ENCODE measurements at regions not wholly inside any gene's neighbourhood (a gene's known extent, or its start where the extent isn't known, plus 50 kb on each side); places are given as distances from the start of the nearest gene placed in this dataset.

GRCh38 chr4:123168812-123169211, 227.8 kb upstream of the SPRY1 start (continued):
- TF ChIP-seq ZNF592 (IDR thresholded peaks at IDR 0.05): no peak
- no peak for TF ChIP-seq RUNX3 (IDR thresholded peaks at IDR 0.05; ENCODE audit: low read length)
- TF ChIP-seq, protein P1, sequence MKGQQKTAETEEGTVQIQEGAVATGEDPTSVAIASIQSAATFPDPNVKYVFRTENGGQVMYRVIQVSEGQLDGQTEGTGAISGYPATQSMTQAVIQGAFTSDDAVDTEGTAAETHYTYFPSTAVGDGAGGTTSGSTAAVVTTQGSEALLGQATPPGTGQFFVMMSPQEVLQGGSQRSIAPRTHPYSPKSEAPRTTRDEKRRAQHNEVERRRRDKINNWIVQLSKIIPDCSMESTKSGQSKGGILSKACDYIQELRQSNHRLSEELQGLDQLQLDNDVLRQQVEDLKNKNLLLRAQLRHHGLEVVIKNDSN (IDR thresholded peaks at IDR 0.05; ENCODE audit: borderline replicate concordance, extremely low read length, insufficient read depth, low read depth, low read length): no peak
- no peak for TF ChIP-seq SMAD1 (IDR thresholded peaks at IDR 0.05; ENCODE audit: low read depth, partially characterized antibody)

DNA sequence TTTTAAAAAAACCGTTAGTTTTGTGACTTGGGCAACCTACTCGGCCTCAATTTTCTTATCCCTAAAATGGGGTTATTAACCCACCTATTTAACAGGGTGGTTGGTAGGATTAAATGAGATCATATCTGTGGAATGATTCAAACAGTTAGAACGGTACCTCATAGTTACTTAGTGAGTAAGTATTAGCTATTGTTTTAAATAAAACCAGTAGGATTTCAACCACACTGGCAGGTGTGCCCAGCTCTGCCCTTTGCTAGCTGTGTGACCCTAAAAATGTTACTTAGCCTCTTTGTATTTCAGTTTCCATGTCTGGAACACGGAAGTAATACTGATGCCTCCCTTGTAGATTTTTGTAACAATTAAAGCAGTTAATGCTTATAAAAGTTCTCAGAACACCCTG, 225.8 kb upstream of the SPRY1 start:
- ChIA-PET RAD21 (ENCODE audit: unreplicated experiment) (interaction anchor here (1.2 kb wide), 1 partner anchor 11 kb away, joined by 3 read pairs; no protein-coding TSS in a partner anchor), POLR2A (no interaction called here), CTCF (interaction anchor here (1.1 to 1.3 kb wide), 2 partner anchors 8 to 17 kb away, joined by 3 read pairs; no protein-coding TSS in a partner anchor), SMC1A (ENCODE audit: uncharacterized antibody, unreplicated experiment) (no interaction called here)
- H2AFZ ChIP-seq (ENCODE audit: control insufficient read depth, low read depth, low read length): no peak overlapping the region
- no peak overlapping the region for H3K4me3 ChIP-seq
- no peaks in the 10 kb centered on the region for H3K9me3 ChIP-seq (replicated peaks; ENCODE audit: control insufficient read depth, insufficient read depth, low read length)
- H3K27me3 ChIP-seq (replicated peaks in 1 of 2; ENCODE audit: control insufficient read depth in 2 of 2, insufficient read depth in 2 of 2, low read length in 1 of 2): no peaks in the 10 kb centered on the region
- H4K20me1 ChIP-seq (ENCODE audit: control insufficient read depth, insufficient read depth): no peaks in the 10 kb centered on the region
- no peak for ATAC-seq
- BruUV-seq (replicated peaks): no TSS peak
- no peaks in the 10 kb centered on the region for H3K36me3 ChIP-seq (ENCODE audit: control insufficient read depth in 2 of 2, insufficient read depth in 2 of 2, low read length in 1 of 2)
- no peak overlapping the region for H3K9ac ChIP-seq (ENCODE audit: control insufficient read depth, insufficient read depth, low read length)
- H3K4me1 ChIP-seq (ENCODE audit: control insufficient read depth, insufficient read depth, low read length): no peaks in the 10 kb centered on the region
- FAIRE-seq: no peak
- WGBS (ENCODE audit: insufficient coverage, insufficient replicate concordance, low lambda C conversion rate, missing lambda C conversion rate): 85% methylated on average over 4 of the region's 4 CpGs
- H3K79me2 ChIP-seq (ENCODE audit: control insufficient read depth, insufficient read depth, low read length): no peaks in the 10 kb centered on the region
- in situ Hi-C loops (cut with MboI): no loop called here
- H3K27ac ChIP-seq (ENCODE audit: control insufficient read depth, insufficient read depth): no peak overlapping the region
- no peak overlapping the region for H3K4me2 ChIP-seq (ENCODE audit: control insufficient read depth, insufficient read depth)
- intact Hi-C loops (cut with micrococcal nuclease; ENCODE audit: unreplicated experiment): no loop called here
- no peak for DNase-seq (ENCODE audit: low read depth, low spot score)
- TF ChIP-seq MTA3 (IDR thresholded peaks at IDR 0.05; ENCODE audit: borderline replicate concordance, low read length) (no peak), ZNF687 (IDR thresholded peaks at IDR 0.05) (no peak), ATF2 (IDR thresholded peaks at IDR 0.05; ENCODE audit: low read length) (no peak), NFIC (IDR thresholded peaks at IDR 0.05; ENCODE audit: low read depth, low read length) (no peak), CEBPB (IDR thresholded peaks at IDR 0.05; ENCODE audit: borderline replicate concordance in 1 of 2, low read depth in 2 of 2, low read length in 2 of 2) (no peak), BRCA1 (IDR thresholded peaks at IDR 0.05; ENCODE audit: low read depth, low read length) (no peak)
- TF ChIP-seq, protein P2, sequence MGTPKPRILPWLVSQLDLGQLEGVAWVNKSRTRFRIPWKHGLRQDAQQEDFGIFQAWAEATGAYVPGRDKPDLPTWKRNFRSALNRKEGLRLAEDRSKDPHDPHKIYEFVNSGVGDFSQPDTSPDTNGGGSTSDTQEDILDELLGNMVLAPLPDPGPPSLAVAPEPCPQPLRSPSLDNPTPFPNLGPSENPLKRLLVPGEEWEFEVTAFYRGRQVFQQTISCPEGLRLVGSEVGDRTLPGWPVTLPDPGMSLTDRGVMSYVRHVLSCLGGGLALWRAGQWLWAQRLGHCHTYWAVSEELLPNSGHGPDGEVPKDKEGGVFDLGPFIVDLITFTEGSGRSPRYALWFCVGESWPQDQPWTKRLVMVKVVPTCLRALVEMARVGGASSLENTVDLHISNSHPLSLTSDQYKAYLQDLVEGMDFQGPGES (IDR thresholded peaks at IDR 0.05): no peak
